ENCODE measurements at regions not wholly inside any gene's neighbourhood (a gene's known extent, or its start where the extent isn't known, plus 50 kb on each side); places are given as distances from the start of the nearest gene placed in this dataset.
"Not testable (repeated sequence)": the region's sequence is repeated elsewhere in the genome, so short reads cannot be mapped to it uniquely, and the experiment has no call there.

DNA sequence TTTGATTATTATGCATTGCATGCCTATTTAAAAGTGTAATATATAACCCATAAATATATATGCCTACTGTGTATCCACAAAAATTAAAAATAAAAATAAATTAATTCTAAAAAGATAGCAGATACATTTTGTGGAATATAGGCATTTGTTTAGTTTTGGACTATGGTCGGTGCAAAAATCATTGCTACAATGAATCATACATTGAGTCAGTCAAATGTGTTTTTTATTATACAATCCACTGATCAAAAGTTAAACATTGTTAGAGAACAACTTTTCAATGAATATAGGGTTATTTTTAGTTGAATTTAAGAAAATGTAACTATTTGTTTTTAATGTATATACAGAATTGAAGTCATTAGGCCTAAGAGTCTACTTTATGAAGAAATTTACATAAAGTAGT, 885.9 kb downstream of the EFNA5 start:
- no peak overlapping the region for H3K4me2 ChIP-seq (ENCODE audit: low read length)

DNA sequence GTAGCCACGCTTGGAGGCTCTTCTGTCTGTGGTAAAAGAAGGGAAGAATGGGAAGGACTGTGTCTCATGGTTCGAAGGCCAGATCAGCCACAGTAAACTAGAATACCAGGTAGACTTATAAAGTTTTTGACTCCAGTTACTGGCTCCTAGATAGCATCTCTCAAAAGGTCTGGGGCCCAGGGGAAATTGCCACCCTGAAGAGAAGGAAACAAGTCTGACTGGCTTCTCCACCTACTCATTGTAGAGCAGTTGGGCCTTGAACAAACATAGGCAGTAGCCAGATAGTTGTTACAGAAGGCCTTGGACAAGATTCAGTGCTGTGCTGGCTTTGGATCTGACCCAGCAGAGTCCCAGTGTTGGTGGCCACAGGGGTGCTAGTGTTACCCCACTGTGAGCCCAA, 890.4 kb downstream of the EFNA5 start:
- DNase-seq (ENCODE audit: low spot score), result no peak
- intact Hi-C loops (cut with micrococcal nuclease; ENCODE audit: unreplicated experiment), result no loop called here
- H3K9me2 ChIP-seq (ENCODE audit: insufficient read depth, low read length), result no peaks in the 10 kb centered on the region
- TF ChIP-seq EZH2phosphoT487 (IDR thresholded peaks at IDR 0.05; ENCODE audit: borderline replicate concordance, low read depth, low read length), result no peak
- TF ChIP-seq, protein P1, sequence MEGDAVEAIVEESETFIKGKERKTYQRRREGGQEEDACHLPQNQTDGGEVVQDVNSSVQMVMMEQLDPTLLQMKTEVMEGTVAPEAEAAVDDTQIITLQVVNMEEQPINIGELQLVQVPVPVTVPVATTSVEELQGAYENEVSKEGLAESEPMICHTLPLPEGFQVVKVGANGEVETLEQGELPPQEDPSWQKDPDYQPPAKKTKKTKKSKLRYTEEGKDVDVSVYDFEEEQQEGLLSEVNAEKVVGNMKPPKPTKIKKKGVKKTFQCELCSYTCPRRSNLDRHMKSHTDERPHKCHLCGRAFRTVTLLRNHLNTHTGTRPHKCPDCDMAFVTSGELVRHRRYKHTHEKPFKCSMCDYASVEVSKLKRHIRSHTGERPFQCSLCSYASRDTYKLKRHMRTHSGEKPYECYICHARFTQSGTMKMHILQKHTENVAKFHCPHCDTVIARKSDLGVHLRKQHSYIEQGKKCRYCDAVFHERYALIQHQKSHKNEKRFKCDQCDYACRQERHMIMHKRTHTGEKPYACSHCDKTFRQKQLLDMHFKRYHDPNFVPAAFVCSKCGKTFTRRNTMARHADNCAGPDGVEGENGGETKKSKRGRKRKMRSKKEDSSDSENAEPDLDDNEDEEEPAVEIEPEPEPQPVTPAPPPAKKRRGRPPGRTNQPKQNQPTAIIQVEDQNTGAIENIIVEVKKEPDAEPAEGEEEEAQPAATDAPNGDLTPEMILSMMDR (conservative IDR thresholded peaks at IDR 0.05; ENCODE audit: low read length), result no peak
- H3K4me1 ChIP-seq (ENCODE audit: insufficient read depth, low read length, poor library complexity, severe bottlenecking), result no peaks in the 10 kb centered on the region
- no peak overlapping the region for H3K27ac ChIP-seq (ENCODE audit: low read depth, low read length, poor library complexity, severe bottlenecking)
- H4K20me1 ChIP-seq (ENCODE audit: insufficient read depth, low read length), result no peaks in the 10 kb centered on the region
- no peak overlapping the region for H3K4me2 ChIP-seq (ENCODE audit: low read length)
- no peak overlapping the region for H3K4me3 ChIP-seq (ENCODE audit: low read depth, low read length, poor library complexity, severe bottlenecking)
- H3K9me3 ChIP-seq (ENCODE audit: low read length), result no peaks in the 10 kb centered on the region
- ChIA-PET CTCF (ENCODE audit: unreplicated experiment) (no interaction called here), POLR2A (no interaction called here)
- BruUV-seq (replicated peaks), result no TSS peak
- no peak overlapping the region for H2AFZ ChIP-seq (ENCODE audit: low read length)
- no peaks in the 10 kb centered on the region for H3K79me2 ChIP-seq (ENCODE audit: insufficient read depth, low read depth, low read length)
- no peaks in the 10 kb centered on the region for H3K36me3 ChIP-seq (ENCODE audit: insufficient read depth, low read length)

More for the DNA sequence above, 885.9 kb downstream of the EFNA5 start:
- H3K27ac ChIP-seq (ENCODE audit: low read depth, low read length, poor library complexity, severe bottlenecking), result no peak overlapping the region
- H3K9me2 ChIP-seq (ENCODE audit: insufficient read depth, low read length), result no peaks in the 10 kb centered on the region
- H3K9me3 ChIP-seq (ENCODE audit: low read length), result no peaks in the 10 kb centered on the region
- H4K20me1 ChIP-seq (ENCODE audit: insufficient read depth, low read length), result no peaks in the 10 kb centered on the region
- no peak for TF ChIP-seq EZH2phosphoT487 (IDR thresholded peaks at IDR 0.05; ENCODE audit: borderline replicate concordance, low read depth, low read length)
- TF ChIP-seq, protein P1 (conservative IDR thresholded peaks at IDR 0.05; ENCODE audit: low read length), result no peak
- H3K79me2 ChIP-seq (ENCODE audit: insufficient read depth, low read depth, low read length), result no peaks in the 10 kb centered on the region
- intact Hi-C loops (cut with micrococcal nuclease; ENCODE audit: unreplicated experiment), result no loop called here
- ChIA-PET POLR2A (interaction anchor here (0.5 kb wide), 1 partner anchor 125 kb away, joined by 3 read pairs; no protein-coding TSS in a partner anchor), CTCF (ENCODE audit: unreplicated experiment) (no interaction called here)
- H2AFZ ChIP-seq (ENCODE audit: low read length), result no peak overlapping the region
- no peaks in the 10 kb centered on the region for H3K4me1 ChIP-seq (ENCODE audit: insufficient read depth, low read length, poor library complexity, severe bottlenecking)
- no peaks in the 10 kb centered on the region for H3K36me3 ChIP-seq (ENCODE audit: insufficient read depth, low read length)
- no peak overlapping the region for H3K4me3 ChIP-seq (ENCODE audit: low read depth, low read length, poor library complexity, severe bottlenecking)
- no TSS peak for BruUV-seq (replicated peaks)
- DNase-seq (ENCODE audit: low spot score), result no peak

DNA sequence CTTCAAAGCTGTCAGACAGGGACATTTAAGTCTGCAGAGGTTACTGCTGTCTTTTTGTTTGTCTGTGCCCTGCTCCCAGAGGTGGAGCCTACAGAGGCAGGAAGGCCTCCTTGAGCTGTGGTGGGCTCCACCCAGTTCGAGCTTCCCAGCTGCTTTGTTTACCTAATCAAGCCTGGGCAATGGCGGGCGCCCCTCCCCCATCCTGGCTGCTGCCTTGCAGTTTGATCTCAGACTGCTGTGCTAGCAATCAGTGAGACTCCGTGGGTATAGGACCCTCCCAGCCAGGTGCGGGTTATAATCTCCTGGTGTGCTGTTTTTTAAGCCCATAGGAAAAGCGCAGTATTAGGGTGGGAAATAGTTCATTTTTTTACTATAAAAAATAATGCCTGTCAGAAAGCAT, 894.2 kb downstream of the EFNA5 start:
- not testable (repeated sequence) for BruUV-seq (replicated peaks); H3K4me3 ChIP-seq (ENCODE audit: low read depth, low read length, poor library complexity, severe bottlenecking)

More for the DNA sequence above, 894.2 kb downstream of the EFNA5 start:
- intact Hi-C loops (cut with micrococcal nuclease; ENCODE audit: unreplicated experiment); H3K36me3 ChIP-seq (ENCODE audit: insufficient read depth, low read length); H3K4me2 ChIP-seq (ENCODE audit: low read length); DNase-seq (ENCODE audit: low spot score); CTCF ChIA-PET (ENCODE audit: unreplicated experiment); H3K9me2 ChIP-seq (ENCODE audit: insufficient read depth, low read length); H3K79me2 ChIP-seq (ENCODE audit: insufficient read depth, low read depth, low read length); POLR2A ChIA-PET; H3K27ac ChIP-seq (ENCODE audit: low read depth, low read length, poor library complexity, severe bottlenecking); H4K20me1 ChIP-seq (ENCODE audit: insufficient read depth, low read length); H3K9me3 ChIP-seq (ENCODE audit: low read length); H3K4me1 ChIP-seq (ENCODE audit: insufficient read depth, low read length, poor library complexity, severe bottlenecking); H2AFZ ChIP-seq (ENCODE audit: low read length): not testable (repeated sequence)
